GM19395 (cell line): ENCODE measurements at regions not wholly inside any gene's neighbourhood (a gene's known extent, or its start where the extent isn't known, plus 50 kb on each side); places are given as distances from the start of the nearest gene placed in this dataset.
"Not testable (repeated sequence)": the region's sequence is repeated elsewhere in the genome, so short reads cannot be mapped to it uniquely, and the experiment has no call there.

Experiments used
- ATAC-seq: cut with Tn5 transposase; IDR thresholded peaks from one replicate; pipeline ENCODE4 v1.9.1; 2021; ENCODE audit warnings: mild to moderate bottlenecking, moderate library complexity; ENCODE audit not compliant: unreplicated experiment

- no peak for ATAC-seq
These were observed 322.7 kb downstream of the FOXO1 start for GRCh38 chr13:40343550-40344269.

GRCh38 chr13:40344270-40345148 lies 321.9 kb downstream of the FOXO1 start:
- no peak for ATAC-seq

- no peak for ATAC-seq
These were observed 321.3 kb downstream of the FOXO1 start for GRCh38 chr13:40345149-40345514.

- ATAC-seq = no peak
These were observed 320.6 kb downstream of the FOXO1 start for GRCh38 chr13:40345654-40346372.

GRCh38 chr13:40346592-40346991 lies 319.8 kb downstream of the FOXO1 start:
- no peak for ATAC-seq

GRCh38 chr13:40348096-40348679 lies 318.3 kb downstream of the FOXO1 start:
- ATAC-seq = no peak

GRCh38 chr13:40350283-40350992 lies 316.0 kb downstream of the FOXO1 start:
- ATAC-seq = no peak

GRCh38 chr13:40351537-40352379 lies 314.7 kb downstream of the FOXO1 start:
- ATAC-seq = no peak

- ATAC-seq = no peak
These were observed 314.1 kb downstream of the FOXO1 start for GRCh38 chr13:40352380-40352778.

- ATAC-seq = no peak
These were observed 313.5 kb downstream of the FOXO1 start for GRCh38 chr13:40352802-40353562.

GRCh38 chr13:40355126-40355724 lies 311.2 kb downstream of the FOXO1 start:
- no peak for ATAC-seq

GRCh38 chr13:40356011-40356410 lies 310.4 kb downstream of the FOXO1 start:
- ATAC-seq = no peak

GRCh38 chr13:40356458-40356857 lies 310.0 kb downstream of the FOXO1 start:
- not testable (repeated sequence) for ATAC-seq

- no peak for ATAC-seq
These were observed 303.9 kb downstream of the FOXO1 start for GRCh38 chr13:40362502-40362901.

- no peak for ATAC-seq
These were observed 302.8 kb downstream of the FOXO1 start for GRCh38 chr13:40363653-40364052.

GRCh38 chr13:40366119-40366518 lies 300.3 kb downstream of the FOXO1 start:
- no peak for ATAC-seq

GRCh38 chr13:40368127-40368891 lies 298.1 kb downstream of the FOXO1 start:
- ATAC-seq = no peak

GRCh38 chr13:40370661-40371060 lies 295.8 kb downstream of the FOXO1 start:
- ATAC-seq = no peak
